ENCODE measurements at regions not wholly inside any gene's neighbourhood (a gene's known extent, or its start where the extent isn't known, plus 50 kb on each side); places are given as distances from the start of the nearest gene placed in this dataset.

DNA sequence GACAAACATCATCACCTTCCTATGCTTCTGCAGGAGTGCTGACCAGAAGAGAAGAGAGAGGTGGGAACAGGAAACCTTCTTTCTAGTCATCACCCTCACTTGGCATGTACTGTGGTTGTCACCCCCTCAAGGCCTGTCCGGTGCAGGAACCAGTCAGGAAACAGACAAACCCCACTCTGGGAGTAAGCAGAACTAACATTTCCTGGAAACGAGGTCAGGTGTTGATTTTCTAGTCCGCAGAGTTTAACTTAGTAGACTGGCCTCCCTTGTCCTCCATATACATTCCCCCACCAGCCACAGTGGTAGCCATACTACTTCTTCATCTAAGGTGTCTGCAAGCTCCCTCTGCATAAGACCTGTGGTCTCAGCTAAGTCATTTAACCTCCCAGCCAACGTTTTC, 80.7 kb upstream of the NCAM1 start:
- no peak for DNase-seq

DNA sequence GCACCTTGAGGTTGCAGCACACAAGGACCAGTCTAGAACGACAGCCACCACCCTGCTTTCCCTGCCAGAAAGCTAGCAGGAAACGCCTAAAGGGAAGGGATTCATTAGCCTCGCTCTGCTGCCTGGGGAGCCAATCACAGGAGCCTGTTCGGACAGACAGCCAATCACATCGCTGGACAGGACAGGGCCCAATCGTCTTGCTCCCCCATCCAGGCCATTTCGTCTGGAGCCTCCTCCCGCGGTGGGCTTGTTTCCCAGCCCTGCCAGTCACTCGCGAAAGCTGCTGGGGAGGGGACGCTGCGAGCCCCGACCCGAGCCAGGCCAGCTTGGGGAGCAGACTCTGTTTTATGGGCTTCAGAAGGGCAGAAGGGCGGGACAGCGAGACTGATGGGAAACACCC, 79.8 kb upstream of the NCAM1 start:
- DNase-seq, result peak; percentile 92

GRCh38 chr11:112882494-112883381, 78.5 kb upstream of the NCAM1 start:
- no peak for DNase-seq

DNA sequence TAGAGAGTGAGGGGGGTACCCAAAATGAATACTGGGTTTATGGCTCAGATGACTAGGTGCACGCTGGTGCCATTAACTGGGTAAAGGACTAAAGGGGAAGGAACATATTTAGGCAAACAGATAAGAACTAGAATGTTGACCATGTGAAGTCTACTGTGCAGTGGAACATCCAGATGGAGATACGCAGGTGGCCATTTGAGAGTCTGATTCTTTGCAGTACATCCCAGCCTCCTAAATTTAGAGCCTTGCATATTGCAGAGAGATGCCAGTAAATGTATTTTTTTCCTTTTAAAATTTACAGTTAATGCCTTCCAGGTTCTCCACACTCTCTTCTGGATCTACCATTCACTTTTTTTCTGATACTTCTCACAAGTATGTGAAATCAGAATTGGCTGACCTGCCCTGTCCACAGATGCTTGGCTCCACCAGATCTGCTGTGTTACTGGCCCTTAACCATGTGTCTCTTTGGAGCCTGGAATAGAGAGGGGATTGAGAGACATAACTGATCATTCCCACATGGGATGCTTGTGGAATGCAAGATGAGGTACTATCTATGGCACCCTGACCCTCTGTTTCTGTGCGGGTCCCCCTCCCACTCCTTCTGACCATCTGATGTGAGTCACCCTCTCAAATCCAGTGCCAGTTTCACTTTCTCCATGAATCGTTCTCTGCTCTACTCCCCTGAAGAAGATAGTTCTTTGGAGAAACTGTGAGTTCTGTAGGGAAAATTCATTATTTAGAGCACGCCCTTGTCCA, 77.0 kb upstream of the NCAM1 start:
- no peak for DNase-seq

DNA sequence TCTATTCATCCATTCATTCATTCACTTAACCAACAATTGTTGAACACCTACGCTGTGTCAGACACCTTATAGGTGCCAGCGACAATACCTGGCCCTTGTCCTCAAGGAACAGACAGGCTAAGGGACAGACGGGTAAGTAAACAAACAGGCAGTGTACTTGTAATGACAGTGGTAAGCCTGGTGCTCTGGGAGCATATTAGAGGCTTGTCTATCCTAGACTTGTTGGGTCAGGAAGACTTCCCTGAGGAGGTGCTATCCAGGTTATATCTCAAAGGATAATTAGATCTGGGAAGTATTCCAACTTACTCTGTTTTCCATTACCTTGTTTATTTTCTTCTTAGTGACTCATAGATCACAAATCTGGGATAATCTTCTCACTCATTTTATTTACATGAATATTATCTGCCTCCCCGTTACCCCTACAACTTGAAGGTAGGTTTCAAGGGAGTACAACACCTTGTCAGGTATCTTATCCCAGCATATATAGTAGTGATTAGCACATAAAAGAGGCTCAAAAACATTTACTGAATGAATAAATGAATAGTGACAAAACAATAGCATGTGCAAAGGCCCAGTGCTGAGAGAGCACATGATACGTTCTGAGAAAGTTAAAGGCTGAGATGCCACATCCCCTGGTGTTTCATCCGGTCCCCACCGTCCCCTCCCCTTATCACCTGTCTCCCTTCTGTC, 75.3 kb upstream of the NCAM1 start:
- DNase-seq, result no peak

- DNase-seq, result peak; percentile 4
Measured at GRCh38 chr11:112886434-112887370, 74.5 kb upstream of the NCAM1 start.

GRCh38 chr11:112889446-112889845, 71.8 kb upstream of the NCAM1 start:
- no peak for DNase-seq

GRCh38 chr11:112899235-112900006, 61.8 kb upstream of the NCAM1 start:
- no peak for DNase-seq

- no peak for DNase-seq
Measured at GRCh38 chr11:112901924-112902323, 59.3 kb upstream of the NCAM1 start.

DNA sequence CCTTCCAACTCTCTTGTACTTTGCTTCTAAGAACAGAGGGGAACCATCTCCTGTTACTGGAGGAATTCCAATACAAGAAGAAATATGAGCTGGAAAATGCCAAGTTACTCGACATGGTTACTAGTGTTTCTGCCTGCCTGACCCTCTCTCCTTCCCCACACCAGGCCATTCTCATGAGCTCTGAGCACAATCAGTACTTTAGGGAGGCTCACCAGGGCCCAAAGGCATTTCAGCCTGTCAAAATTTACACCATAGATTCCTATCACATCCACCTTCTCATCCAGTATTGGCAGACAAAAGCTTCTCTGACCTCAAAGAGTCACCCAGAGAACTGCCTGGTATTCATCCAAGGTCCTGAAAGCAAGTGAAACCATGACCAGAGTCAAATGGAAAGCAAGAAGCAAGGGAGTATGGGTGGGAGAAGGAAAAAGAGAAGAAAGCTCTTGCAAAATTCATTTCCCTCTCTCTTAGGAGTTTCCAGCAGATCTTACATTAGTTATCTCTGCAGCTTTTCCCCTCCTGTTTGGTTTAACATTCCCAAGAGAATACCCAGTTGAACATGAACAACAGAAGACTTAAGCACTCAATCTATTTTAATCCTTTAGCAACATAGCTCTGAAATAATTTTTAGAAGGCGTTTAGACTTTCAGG, 58.7 kb upstream of the NCAM1 start:
- peak; percentile 27 for DNase-seq

- DNase-seq, result no peak
Measured at GRCh38 chr11:112903340-112903739, 57.9 kb upstream of the NCAM1 start.

- no peak for DNase-seq
Measured at GRCh38 chr11:112911124-112911523, 50.1 kb upstream of the NCAM1 start.

Measured in NCI-H82 (cell line).